AG04450 (cell line): ENCODE measurements at regions not wholly inside any gene's neighbourhood (a gene's known extent, or its start where the extent isn't known, plus 50 kb on each side); places are given as distances from the start of the nearest gene placed in this dataset.

Experiments
- CTCF ChIA-PET: fragments of 300-600, 350-600 bp; formaldehyde crosslinking; extraction: SDS; loops from one replicate; lab custom pipeline; 2022; ENCODE audit warnings: antibody characterized with exemption, inconsistent platforms; lab: Charles Lee
- POLR2A ChIA-PET: fragments of 350-600 bp; formaldehyde crosslinking; extraction: SDS; loops from one replicate; lab custom pipeline; 2021; ENCODE audit warnings: antibody characterized with exemption, inconsistent platforms; lab: Yijun Ruan, JAX
- DNase-seq: peaks from one replicate; pipeline ENCODE4 v3.0.0-alpha.2; 2011; ENCODE audit warnings: low read depth, low spot score
- H3K27ac ChIP-seq: one replicate; pipeline ENCODE4 v1.5.1; 2012; ENCODE audit warnings: low read depth, low read length, control low read depth
- H3K27me3 ChIP-seq: one replicate; pipeline ENCODE4 v1.6.0; 2012; ENCODE audit warnings: low read length; ENCODE audit not compliant: control insufficient read depth, insufficient read depth
- H3K4me3 ChIP-seq: 2 replicates; pipeline ENCODE4 v1.5.1; 2011; ENCODE audit warnings: mild to moderate bottlenecking, low read depth, low read length, control low read depth
- H3K9me3 ChIP-seq: 2 replicates; pipeline ENCODE4 v1.5.1; 2012; ENCODE audit warnings: low read length; ENCODE audit not compliant: control insufficient read depth, insufficient read depth
- CTCF ChIP-seq: IDR thresholded peaks from 2 replicates; pipeline ENCODE4 v1.5.1; 2011; ENCODE audit warnings: low read depth, low read length, control low read depth, inconsistent platforms

GRCh38 chr20:11048739-11049138, 374.9 kb upstream of the JAG1 start:
- no peaks in the 10 kb centered on the region for H3K9me3 ChIP-seq
- ChIA-PET POLR2A (no interaction called here), CTCF (no interaction called here)
- no peak for TF ChIP-seq CTCF
- no peak overlapping the region for H3K4me3 ChIP-seq
- no peaks in the 10 kb centered on the region for H3K27me3 ChIP-seq
- no peak for DNase-seq
- H3K27ac ChIP-seq, result no peak overlapping the region

GRCh38 chr20:11050350-11050749, 376.6 kb upstream of the JAG1 start:
- CTCF ChIA-PET, result interaction anchor here (1.2 kb wide), 1 partner anchor 11 kb away, joined by 3 read pairs; no protein-coding TSS in a partner anchor
- no peak for TF ChIP-seq CTCF
- POLR2A ChIA-PET, result no interaction called here
- Histone ChIP-seq H3K27ac (no peak overlapping the region), H3K27me3 (no peaks in the 10 kb centered on the region), H3K4me3 (no peak overlapping the region), H3K9me3 (no peaks in the 10 kb centered on the region)
- DNase-seq, result no peak

GRCh38 chr20:11051136-11051535, 377.3 kb upstream of the JAG1 start:
- POLR2A ChIA-PET, result no interaction called here
- H3K27ac ChIP-seq, result no peak overlapping the region
- TF ChIP-seq CTCF, result no peak
- no peaks in the 10 kb centered on the region for H3K27me3 ChIP-seq
- CTCF ChIA-PET, result no interaction called here
- no peak for DNase-seq
- no peaks in the 10 kb centered on the region for H3K9me3 ChIP-seq
- H3K4me3 ChIP-seq, result no peak overlapping the region

GRCh38 chr20:11053310-11053709, 379.5 kb upstream of the JAG1 start:
- CTCF ChIA-PET, result no interaction called here
- H3K9me3 ChIP-seq, result no peaks in the 10 kb centered on the region
- no peak for DNase-seq
- no peak for TF ChIP-seq CTCF
- H3K27ac ChIP-seq, result no peak overlapping the region
- POLR2A ChIA-PET, result no interaction called here
- no peaks in the 10 kb centered on the region for H3K27me3 ChIP-seq
- H3K4me3 ChIP-seq, result no peak overlapping the region

- Histone ChIP-seq H3K4me3 (no peak overlapping the region), H3K27me3 (no peaks in the 10 kb centered on the region), H3K9me3 (no peaks in the 10 kb centered on the region), H3K27ac (no peak overlapping the region)
- no peak for DNase-seq
- no peak for TF ChIP-seq CTCF
- ChIA-PET CTCF (interaction anchor here (0.6 kb wide), 2 partner anchors 145 to 407 kb away, joined by 3 read pairs; no protein-coding TSS in a partner anchor), POLR2A (no interaction called here)
These were observed 380.6 kb upstream of the JAG1 start for GRCh38 chr20:11054266-11054993.
